Common myeloid progenitor, CD34-positive (primary cell): ENCODE measurements at regions not wholly inside any gene's neighbourhood (a gene's known extent, or its start where the extent isn't known, plus 50 kb on each side); places are given as distances from the start of the nearest gene placed in this dataset.
A peak's percentile ranks its signal among the peaks of the same experiment; 100 is the strongest.
"Not testable (repeated sequence)": the region's sequence is repeated elsewhere in the genome, so short reads cannot be mapped to it uniquely, and the experiment has no call there.

Experiments used
- CTCF ChIA-PET: fragments of 350-600 bp; sonication (Branson Sonifier 250); formaldehyde crosslinking; loops from one replicate; lab custom pipeline; 2021; ENCODE audit warnings: antibody characterized with exemption; lab: Charles Lee
- POLR2A ChIA-PET: fragments of 350-600 bp; sonication (Branson Sonifier 250); formaldehyde crosslinking; loops from one replicate; lab custom pipeline; 2021; ENCODE audit warnings: antibody characterized with exemption; lab: Charles Lee
- DNase-seq, 3 donors: peaks; one replicate each; pipeline versions ENCODE4 v3.0.0 to v3.0.0-alpha.2; 2013
- H3K27ac ChIP-seq, 2 experiments: 1 replicate in 1 of 2; 2 replicates in 1 of 2; pipeline ENCODE4 v1.7.0; 2013; ENCODE audit warnings: inconsistent platforms in 2 of 2, low read length in 2 of 2, mild to moderate bottlenecking in 2 of 2, low read depth in 1 of 2, moderate library complexity in 1 of 2; ENCODE audit not compliant: severe bottlenecking in 2 of 2, insufficient read depth in 1 of 2, poor library complexity in 1 of 2
- H3K27me3 ChIP-seq, 5 experiments: replicated peaks in 2 of 5; 1 replicate in 3 of 5; 2 replicates in 2 of 5; pipeline versions ENCODE4 v1.6.1 to v1.7.0; 2013; ENCODE audit warnings: low read length in 4 of 5, mild to moderate bottlenecking in 2 of 5, moderate library complexity in 2 of 5, inconsistent platforms in 1 of 5; ENCODE audit not compliant: insufficient read depth in 5 of 5, control insufficient read depth in 4 of 5
- H3K36me3 ChIP-seq, 4 experiments: 1 replicate in 2 of 4; 2 replicates in 2 of 4; pipeline versions ENCODE4 v1.6.1 to v1.7.0; 2013; ENCODE audit warnings: low read length in 3 of 4, control low read depth in 1 of 4, mild to moderate bottlenecking in 1 of 4; ENCODE audit not compliant: control insufficient read depth in 4 of 4, insufficient read depth in 4 of 4
- H3K4me1 ChIP-seq, 4 experiments: 1 replicate in 3 of 4; 2 replicates in 1 of 4; pipeline versions ENCODE4 v1.6.1 to v1.7.1; 2013; ENCODE audit warnings: low read length in 3 of 4, mild to moderate bottlenecking in 3 of 4, control low read depth in 1 of 4, inconsistent platforms in 1 of 4, moderate library complexity in 1 of 4; ENCODE audit not compliant: control insufficient read depth in 4 of 4, insufficient read depth in 4 of 4; ENCODE audit errors: control extremely low read depth in 1 of 4
- H3K4me3 ChIP-seq, 7 experiments: 1 replicate in 4 of 7; 2 replicates in 3 of 7; pipeline versions ENCODE4 v1.5.1 to v1.7.0; 2013; ENCODE audit warnings: mild to moderate bottlenecking in 7 of 7, low read length in 6 of 7, moderate library complexity in 6 of 7, inconsistent platforms in 2 of 7, low read depth in 2 of 7, control low read depth in 1 of 7; ENCODE audit not compliant: insufficient read depth in 4 of 7, control insufficient read depth in 1 of 7; ENCODE audit errors: extremely low read depth in 1 of 7
- H3K9me3 ChIP-seq, 5 experiments: 1 replicate in 4 of 5; 2 replicates in 1 of 5; pipeline versions ENCODE4 v1.6.1 to v1.7.1; 2013; ENCODE audit warnings: low read length in 4 of 5, mild to moderate bottlenecking in 2 of 5, inconsistent platforms in 1 of 5, low read depth in 1 of 5, moderate library complexity in 1 of 5; ENCODE audit not compliant: control insufficient read depth in 4 of 5, insufficient read depth in 2 of 5; ENCODE audit errors: control extremely low read depth in 1 of 5
- WGBS: methylation state at CpG from one replicate; pipeline ENCODE4 v1.1.5; 2013; ENCODE audit not compliant: insufficient coverage; 5-methylcytosine and 5-hydroxymethylcytosine counted together

DNA sequence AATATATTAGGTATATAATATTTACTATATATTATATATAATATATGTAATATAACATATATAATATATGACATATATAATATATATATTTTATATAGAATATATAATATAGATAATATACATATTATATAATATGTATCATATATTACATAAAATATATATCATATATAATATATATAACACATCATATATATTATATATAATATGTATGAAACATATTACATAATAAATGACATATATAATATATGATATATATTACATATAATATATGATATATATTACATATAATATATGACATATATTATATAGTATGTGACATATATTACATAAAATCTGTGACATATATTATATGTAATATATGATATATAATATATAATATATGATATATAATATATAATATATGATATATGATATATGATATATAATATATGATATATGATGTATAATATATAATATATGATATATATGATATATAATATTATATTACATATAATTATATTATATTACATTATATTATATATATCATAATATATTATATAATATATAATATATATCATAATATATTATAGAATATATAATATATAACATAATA, 119.5 kb upstream of the RIMBP3 start:
- H3K27me3 ChIP-seq: no peaks in the 10 kb centered on the region
- CTCF ChIA-PET: no interaction called here
- POLR2A ChIA-PET: no interaction called here
- H3K4me1 ChIP-seq: no peaks in the 10 kb centered on the region
- no peak overlapping the region for H3K4me3 ChIP-seq
- H3K27ac ChIP-seq: no peak overlapping the region
- no peaks in the 10 kb centered on the region for H3K36me3 ChIP-seq
- H3K9me3 ChIP-seq: no peaks in the 10 kb centered on the region
- no peak for DNase-seq

DNA sequence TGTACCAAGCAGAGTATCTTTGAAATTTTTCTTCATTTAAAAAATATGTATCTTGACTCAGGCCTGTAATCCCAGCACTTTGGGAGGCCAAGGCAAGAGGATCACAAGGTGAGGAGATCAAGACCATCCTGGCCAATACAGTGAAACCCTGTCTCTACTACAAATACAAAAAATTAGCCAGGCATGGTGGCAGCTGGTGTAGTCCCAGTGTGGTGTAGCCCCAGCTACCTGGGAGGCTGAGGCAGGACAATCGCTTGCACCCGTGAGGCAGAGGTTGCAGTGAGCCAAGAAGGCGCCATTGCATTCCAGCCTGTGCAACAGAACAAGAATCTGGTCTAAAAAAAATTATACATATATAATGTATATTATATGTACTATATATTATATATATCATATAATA, 118.7 kb upstream of the RIMBP3 start:
- H3K4me3 ChIP-seq, H3K9me3 ChIP-seq, CTCF ChIA-PET, H3K36me3 ChIP-seq, H3K4me1 ChIP-seq, H3K27me3 ChIP-seq, H3K27ac ChIP-seq, POLR2A ChIA-PET: not testable (repeated sequence)
- 71% methylated on average over 1 of the region's 3 CpGs for WGBS
- peak; percentile 46 to 71 (median 55) for DNase-seq
